Astrocyte (in vitro differentiated cells and primary cell): ENCODE measurements at regions not wholly inside any gene's neighbourhood (a gene's known extent, or its start where the extent isn't known, plus 50 kb on each side); places are given as distances from the start of the nearest gene placed in this dataset.

Source experiments
- DNase-seq: peaks from one replicate; pipeline ENCODE4 v3.0.0-alpha.2; 2010; ENCODE audit warnings: low read depth
- FAIRE-seq: peaks from 2 replicates; lab custom pipeline; 2011; peaks lifted over from hg19 to GRCh38; lab: Jason Lieb, UNC
- H2AFZ ChIP-seq: 2 replicates; pipeline ENCODE4 v1.6.0; 2012; ENCODE audit warnings: low read depth, low read length, inconsistent platforms
- H3K27ac ChIP-seq: 2 replicates; pipeline ENCODE4 v1.5.1; 2011; ENCODE audit warnings: low read depth, low read length, inconsistent platforms
- H3K27me3 ChIP-seq: 2 replicates; pipeline ENCODE4 v1.6.0; 2011; ENCODE audit warnings: low read length, inconsistent platforms; ENCODE audit not compliant: insufficient read depth
- H3K36me3 ChIP-seq: 2 replicates; pipeline ENCODE4 v1.5.1; 2011; ENCODE audit warnings: low read length, inconsistent platforms; ENCODE audit not compliant: insufficient read depth
- H3K4me1 ChIP-seq: 2 replicates; pipeline ENCODE4 v1.5.1; 2011; ENCODE audit warnings: low read length, inconsistent platforms; ENCODE audit not compliant: insufficient read depth
- H3K4me2 ChIP-seq: 2 replicates; pipeline ENCODE4 v1.6.0; 2012; ENCODE audit warnings: low read length, inconsistent platforms
- H3K4me3 ChIP-seq: 2 replicates; pipeline ENCODE4 v1.5.1; 2011; ENCODE audit warnings: low read depth, mild to moderate bottlenecking, low read length, inconsistent platforms; ENCODE audit not compliant: insufficient read depth
- H3K79me2 ChIP-seq: 2 replicates; pipeline ENCODE4 v1.6.0; 2012; ENCODE audit warnings: mild to moderate bottlenecking, low read length, inconsistent platforms; ENCODE audit not compliant: insufficient read depth
- H3K9ac ChIP-seq: 2 replicates; pipeline ENCODE4 v1.6.0; 2012; ENCODE audit warnings: mild to moderate bottlenecking, low read length, inconsistent platforms
- H3K9me3 ChIP-seq: 2 replicates; pipeline ENCODE4 v1.5.1; 2012; ENCODE audit warnings: low read depth, mild to moderate bottlenecking, low read length, inconsistent platforms; ENCODE audit not compliant: insufficient read depth
- H4K20me1 ChIP-seq: 2 replicates; pipeline ENCODE4 v1.6.0; 2012; ENCODE audit warnings: low read length, inconsistent platforms; ENCODE audit not compliant: insufficient read depth
- H3K27ac Mint-ChIP-seq: one replicate; pipeline ENCODE4 v1.8.0; 2021; ENCODE audit warnings: mild to moderate bottlenecking, mixed read lengths; ENCODE audit not compliant: unreplicated experiment
- H3K27me3 Mint-ChIP-seq: one replicate; pipeline ENCODE4 v1.8.0; 2021; ENCODE audit warnings: low read depth, mixed read lengths; ENCODE audit not compliant: unreplicated experiment
- H3K36me3 Mint-ChIP-seq: one replicate; pipeline ENCODE4 v1.8.0; 2021; ENCODE audit warnings: low read depth, mixed read lengths; ENCODE audit not compliant: unreplicated experiment
- H3K4me1 Mint-ChIP-seq: one replicate; pipeline ENCODE4 v1.8.0; 2021; ENCODE audit warnings: low read depth, mixed read lengths; ENCODE audit not compliant: unreplicated experiment
- H3K4me3 Mint-ChIP-seq: one replicate; pipeline ENCODE4 v1.8.0; 2021; ENCODE audit warnings: mild to moderate bottlenecking, moderate library complexity, mixed read lengths; ENCODE audit not compliant: unreplicated experiment
- H3K9me3 Mint-ChIP-seq: one replicate; pipeline ENCODE4 v1.8.0; 2021; ENCODE audit warnings: mild to moderate bottlenecking, mixed read lengths; ENCODE audit not compliant: unreplicated experiment
- CTCF ChIP-seq: IDR thresholded peaks from 2 replicates; pipeline ENCODE4 v1.5.1; 2011; ENCODE audit warnings: low read depth, mild to moderate bottlenecking, inconsistent platforms, low read length, moderate library complexity; ENCODE audit not compliant: insufficient read depth
- EZH2 ChIP-seq: IDR thresholded peaks from 2 replicates; pipeline ENCODE4 v1.6.1; 2012; ENCODE audit warnings: mild to moderate bottlenecking, low read length, inconsistent platforms; ENCODE audit not compliant: insufficient read depth

- no peaks in the 10 kb centered on the region for H3K27me3 Mint-ChIP-seq
- H2AFZ ChIP-seq, result no peak overlapping the region
- no peaks in the 10 kb centered on the region for H3K36me3 ChIP-seq
- TF ChIP-seq EZH2 (no peak), CTCF (no peak)
- H3K9me3 Mint-ChIP-seq, result no peaks in the 10 kb centered on the region
- H3K27ac ChIP-seq, result no peak overlapping the region
- H3K4me1 Mint-ChIP-seq, result peaks cover 15% of the 10 kb centered on the region
- no peak overlapping the region for H3K4me2 ChIP-seq
- peak; percentile 81 for FAIRE-seq
- H4K20me1 ChIP-seq, result no peaks in the 10 kb centered on the region
- H3K4me3 Mint-ChIP-seq, result no peak overlapping the region
- no peak overlapping the region for H3K27ac Mint-ChIP-seq
- no peak overlapping the region for H3K9ac ChIP-seq
- H3K4me3 ChIP-seq, result no peak overlapping the region
- no peaks in the 10 kb centered on the region for H3K79me2 ChIP-seq
- no peaks in the 10 kb centered on the region for H3K36me3 Mint-ChIP-seq
- no peaks in the 10 kb centered on the region for H3K9me3 ChIP-seq
- DNase-seq, result peak; percentile 65
- no peaks in the 10 kb centered on the region for H3K27me3 ChIP-seq
- H3K4me1 ChIP-seq, result peaks cover 13% of the 10 kb centered on the region
Measured at GRCh38 chr11:95584180-95584579, 205.4 kb downstream of the FAM76B start.

- Histone ChIP-seq H3K4me3 (no peak overlapping the region), H3K9me3 (no peaks in the 10 kb centered on the region), H3K4me2 (no peak overlapping the region), H3K79me2 (no peaks in the 10 kb centered on the region), H4K20me1 (no peaks in the 10 kb centered on the region), H3K27me3 (no peaks in the 10 kb centered on the region), H3K4me1 (no peaks in the 10 kb centered on the region), H2AFZ (no peak overlapping the region), H3K27ac (no peak overlapping the region), H3K9ac (no peak overlapping the region), H3K36me3 (no peaks in the 10 kb centered on the region)
- H3K27me3 Mint-ChIP-seq, result no peaks in the 10 kb centered on the region
- no peak overlapping the region for H3K4me3 Mint-ChIP-seq
- H3K27ac Mint-ChIP-seq, result peak overlapping the region; percentile 41
- TF ChIP-seq CTCF (no peak), EZH2 (no peak)
- no peaks in the 10 kb centered on the region for H3K9me3 Mint-ChIP-seq
- FAIRE-seq (peak; percentile 80), DNase-seq (peak; percentile 72)
- peaks cover 9% of the 10 kb centered on the region for H3K4me1 Mint-ChIP-seq
- no peaks in the 10 kb centered on the region for H3K36me3 Mint-ChIP-seq
Measured at GRCh38 chr11:95577716-95578460, 211.7 kb downstream of the FAM76B start.
